ENCODE measurements at regions not wholly inside any gene's neighbourhood (a gene's known extent, or its start where the extent isn't known, plus 50 kb on each side); places are given as distances from the start of the nearest gene placed in this dataset.
"Not testable (repeated sequence)": the region's sequence is repeated elsewhere in the genome, so short reads cannot be mapped to it uniquely, and the experiment has no call there.

GRCh38 chr4:163701916-163702315 lies 207.4 kb downstream of the TMA16 start:
- TF ChIP-seq, protein P1, sequence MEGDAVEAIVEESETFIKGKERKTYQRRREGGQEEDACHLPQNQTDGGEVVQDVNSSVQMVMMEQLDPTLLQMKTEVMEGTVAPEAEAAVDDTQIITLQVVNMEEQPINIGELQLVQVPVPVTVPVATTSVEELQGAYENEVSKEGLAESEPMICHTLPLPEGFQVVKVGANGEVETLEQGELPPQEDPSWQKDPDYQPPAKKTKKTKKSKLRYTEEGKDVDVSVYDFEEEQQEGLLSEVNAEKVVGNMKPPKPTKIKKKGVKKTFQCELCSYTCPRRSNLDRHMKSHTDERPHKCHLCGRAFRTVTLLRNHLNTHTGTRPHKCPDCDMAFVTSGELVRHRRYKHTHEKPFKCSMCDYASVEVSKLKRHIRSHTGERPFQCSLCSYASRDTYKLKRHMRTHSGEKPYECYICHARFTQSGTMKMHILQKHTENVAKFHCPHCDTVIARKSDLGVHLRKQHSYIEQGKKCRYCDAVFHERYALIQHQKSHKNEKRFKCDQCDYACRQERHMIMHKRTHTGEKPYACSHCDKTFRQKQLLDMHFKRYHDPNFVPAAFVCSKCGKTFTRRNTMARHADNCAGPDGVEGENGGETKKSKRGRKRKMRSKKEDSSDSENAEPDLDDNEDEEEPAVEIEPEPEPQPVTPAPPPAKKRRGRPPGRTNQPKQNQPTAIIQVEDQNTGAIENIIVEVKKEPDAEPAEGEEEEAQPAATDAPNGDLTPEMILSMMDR (IDR thresholded peaks at IDR 0.05; ENCODE audit: borderline replicate concordance, insufficient read depth, low read depth, low read length) = no peak
- H3K4me3 ChIP-seq (ENCODE audit: low read depth, low read length) = no peak overlapping the region

GRCh38 chr4:163702736-163703135 lies 208.2 kb downstream of the TMA16 start:
- TF ChIP-seq, protein P1 (IDR thresholded peaks at IDR 0.05; ENCODE audit: borderline replicate concordance, insufficient read depth, low read depth, low read length) = no peak

GRCh38 chr4:163703251-163703650 lies 208.8 kb downstream of the TMA16 start:
- TF ChIP-seq, protein P1 (IDR thresholded peaks at IDR 0.05; ENCODE audit: borderline replicate concordance, insufficient read depth, low read depth, low read length) = no peak
- H3K4me3 ChIP-seq (ENCODE audit: low read depth, low read length) = no peak overlapping the region

More at GRCh38 chr4:163702736-163703135, 208.2 kb downstream of the TMA16 start:
- H3K4me3 ChIP-seq (ENCODE audit: low read depth, low read length) = no peak overlapping the region

GRCh38 chr4:163707873-163708272 lies 213.4 kb downstream of the TMA16 start:
- H3K4me3 ChIP-seq (ENCODE audit: low read depth, low read length) = no peak overlapping the region
- TF ChIP-seq, protein P1 (IDR thresholded peaks at IDR 0.05; ENCODE audit: borderline replicate concordance, insufficient read depth, low read depth, low read length) = no peak

GRCh38 chr4:163709601-163710000 lies 215.1 kb downstream of the TMA16 start:
- TF ChIP-seq, protein P1 (IDR thresholded peaks at IDR 0.05; ENCODE audit: borderline replicate concordance, insufficient read depth, low read depth, low read length) = no peak
- no peak overlapping the region for H3K4me3 ChIP-seq (ENCODE audit: low read depth, low read length)

DNA sequence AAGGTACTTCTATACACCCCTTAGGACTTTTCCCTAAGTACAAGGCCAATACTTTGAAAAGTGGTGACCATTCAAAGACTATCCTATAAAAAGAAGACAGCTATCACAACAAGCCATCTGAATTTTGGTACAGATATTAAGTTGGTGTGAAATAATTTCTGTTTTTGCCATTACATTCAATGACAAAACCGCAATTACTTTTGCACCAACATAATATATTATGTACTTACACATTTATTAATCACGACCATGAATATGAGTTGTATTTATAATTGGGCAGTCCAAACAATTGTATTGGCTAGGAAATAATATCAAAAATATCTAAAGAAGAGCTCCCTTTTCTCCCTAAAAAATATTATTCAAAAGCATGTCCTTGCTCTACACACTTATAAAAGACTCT lies 215.7 kb downstream of the TMA16 start:
- H3K4me3 ChIP-seq (ENCODE audit: low read depth, low read length) = no peak overlapping the region
- TF ChIP-seq, protein P1 (IDR thresholded peaks at IDR 0.05; ENCODE audit: borderline replicate concordance, insufficient read depth, low read depth, low read length) = no peak

DNA sequence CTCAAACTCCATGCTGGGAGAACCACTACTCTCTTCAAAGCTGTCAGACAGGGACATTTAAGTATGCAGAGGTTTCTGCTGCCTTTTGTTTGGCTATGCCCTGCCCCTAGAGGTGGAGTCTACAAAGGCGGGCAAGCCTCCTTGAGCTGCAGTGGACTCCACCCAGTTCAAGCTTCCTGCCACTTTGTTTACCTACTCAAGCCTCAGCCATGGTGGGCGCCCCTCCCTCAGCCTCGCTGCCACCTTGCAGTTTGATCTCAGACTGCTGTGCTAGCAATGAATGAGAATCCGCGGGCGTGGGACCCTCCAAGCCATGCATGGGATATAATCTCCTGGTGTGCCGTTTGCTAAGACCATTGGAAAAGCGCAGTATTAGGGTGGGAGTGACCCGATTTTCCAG lies 230.0 kb downstream of the TMA16 start:
- H3K4me3 ChIP-seq (ENCODE audit: low read depth, low read length) = not testable (repeated sequence)

- H3K4me3 ChIP-seq (ENCODE audit: low read depth, low read length) = no peak overlapping the region
- TF ChIP-seq, protein P1 (IDR thresholded peaks at IDR 0.05; ENCODE audit: borderline replicate concordance, insufficient read depth, low read depth, low read length) = no peak
Measured at GRCh38 chr4:163726641-163727040, 232.2 kb downstream of the TMA16 start.
